ENCODE measurements at regions not wholly inside any gene's neighbourhood (a gene's known extent, or its start where the extent isn't known, plus 50 kb on each side); places are given as distances from the start of the nearest gene placed in this dataset.
"Not testable (repeated sequence)": the region's sequence is repeated elsewhere in the genome, so short reads cannot be mapped to it uniquely, and the experiment has no call there.

GRCh38 chr20:52008874-52009273, 182.7 kb downstream of the ZFP64 start:
- DNase-seq (ENCODE audit: low spot score): no peak

- DNase-seq (ENCODE audit: low spot score): peak; percentile 68
Observed at GRCh38 chr20:52004715-52005114, 186.9 kb downstream of the ZFP64 start.

GRCh38 chr20:52004018-52004417, 187.6 kb downstream of the ZFP64 start:
- no peak for DNase-seq (ENCODE audit: low spot score)

- no peak for DNase-seq (ENCODE audit: low spot score)
Observed at GRCh38 chr20:52003415-52003814, 188.2 kb downstream of the ZFP64 start.

GRCh38 chr20:52001999-52002666, 189.4 kb downstream of the ZFP64 start:
- no peak for DNase-seq (ENCODE audit: low spot score)

- DNase-seq (ENCODE audit: low spot score): not testable (repeated sequence)
Observed at GRCh38 chr20:51997281-51997936, 194.2 kb downstream of the ZFP64 start.

GRCh38 chr20:51995551-51995951, 193.2 kb upstream of the SALL4 start:
- DNase-seq (ENCODE audit: low spot score): no peak

GRCh38 chr20:51994751-51995417, 192.6 kb upstream of the SALL4 start:
- DNase-seq (ENCODE audit: low spot score): no peak

GRCh38 chr20:51987812-51988211, 185.5 kb upstream of the SALL4 start:
- DNase-seq (ENCODE audit: low spot score): no peak

GRCh38 chr20:51985013-51985415, 182.7 kb upstream of the SALL4 start:
- peak; percentile 90 for DNase-seq (ENCODE audit: low spot score)

GRCh38 chr20:51980277-51980676, 178.0 kb upstream of the SALL4 start:
- DNase-seq (ENCODE audit: low spot score): no peak

GRCh38 chr20:51979226-51979625, 176.9 kb upstream of the SALL4 start:
- DNase-seq (ENCODE audit: low spot score): no peak

- no peak for DNase-seq (ENCODE audit: low spot score)
Observed at GRCh38 chr20:51978070-51978501, 175.8 kb upstream of the SALL4 start.

GRCh38 chr20:51972056-51972455, 169.7 kb upstream of the SALL4 start:
- DNase-seq (ENCODE audit: low spot score): no peak

- DNase-seq (ENCODE audit: low spot score): no peak
Observed at GRCh38 chr20:51970858-51971257, 168.5 kb upstream of the SALL4 start.

- no peak for DNase-seq (ENCODE audit: low spot score)
Observed at GRCh38 chr20:51969191-51969590, 166.9 kb upstream of the SALL4 start.

GRCh38 chr20:51968151-51968550, 165.8 kb upstream of the SALL4 start:
- DNase-seq (ENCODE audit: low spot score): no peak

- DNase-seq (ENCODE audit: low spot score): peak; percentile 76
Observed at GRCh38 chr20:51966296-51966971, 164.1 kb upstream of the SALL4 start.

- no peak for DNase-seq (ENCODE audit: low spot score)
Observed at GRCh38 chr20:51961964-51962761, 159.8 kb upstream of the SALL4 start.

GRCh38 chr20:51960047-51960675, 157.8 kb upstream of the SALL4 start:
- DNase-seq (ENCODE audit: low spot score): no peak

- DNase-seq (ENCODE audit: low spot score): no peak
Observed at GRCh38 chr20:51959066-51959542, 156.8 kb upstream of the SALL4 start.

All from GM03348 (cell line).